HepG2 (cell line): ENCODE measurements at regions not wholly inside any gene's neighbourhood (a gene's known extent, or its start where the extent isn't known, plus 50 kb on each side); places are given as distances from the start of the nearest gene placed in this dataset.
A peak's percentile ranks its signal among the peaks of the same experiment; 100 is the strongest.

Source experiments
- ATAD3A ChIP-seq: sonication (generic); formaldehyde crosslinking; IDR thresholded peaks from 2 replicates; pipeline ENCODE4 v1.4.0; 2020; ENCODE audit warnings: missing genetic modification reagents
- DNMT3B ChIP-seq: conservative IDR thresholded peaks from 2 replicates; pipeline ENCODE4 v1.6.1; 2016; ENCODE audit warnings: missing biosample characterization, control low read depth
- EZH2 ChIP-seq: conservative IDR thresholded peaks from 2 replicates; pipeline ENCODE4 v1.6.1; 2012; ENCODE audit warnings: mild to moderate bottlenecking, low read depth, low read length, moderate library complexity
- FOSL2 ChIP-seq: sonication (generic); formaldehyde crosslinking; IDR thresholded peaks from 2 replicates; pipeline ENCODE4 v1.4.0; 2020; ENCODE audit warnings: missing genetic modification reagents
- FOXA3 ChIP-seq: IDR thresholded peaks from 2 replicates; pipeline ENCODE4 v1.6.1; 2016; ENCODE audit warnings: missing genetic modification reagents, missing compliant biosample characterization
- GZF1 ChIP-seq: sonication (generic); formaldehyde crosslinking; IDR thresholded peaks from 2 replicates; pipeline ENCODE4 v1.5.1; 2020; ENCODE audit warnings: mild to moderate bottlenecking, missing genetic modification reagents
- HINFP ChIP-seq: sonication (generic); formaldehyde crosslinking; IDR thresholded peaks from 2 replicates; pipeline ENCODE4 v1.4.0; 2020; ENCODE audit warnings: low read depth, mild to moderate bottlenecking, missing genetic modification reagents
- MBNL3 ChIP-seq: fragments of 250-450 bp; sonication (Bioruptor Pico); conservative IDR thresholded peaks from 2 replicates; pipeline ENCODE4 v1.8.0; 2022; ENCODE audit warnings: mild to moderate bottlenecking, inconsistent platforms
- MTERF4 ChIP-seq: sonication (generic); formaldehyde crosslinking; IDR thresholded peaks from 2 replicates; pipeline ENCODE4 v1.8.0; 2023; ENCODE audit warnings: mild to moderate bottlenecking, missing genetic modification reagents
- NR2F6 ChIP-seq, 2 experiments: IDR thresholded peaks; 2 replicates each; pipeline ENCODE4 v1.6.1; 2016; ENCODE audit warnings: antibody characterized with exemption in 1 of 2, mild to moderate bottlenecking in 1 of 2
- SRF ChIP-seq: IDR thresholded peaks from 2 replicates; pipeline ENCODE4 v1.6.1; 2011; ENCODE audit warnings: mild to moderate bottlenecking, low read depth, low read length, moderate library complexity
- SRSF9 ChIP-seq: fragments of 200-400 bp; formaldehyde crosslinking; IDR thresholded peaks from 2 replicates; pipeline ENCODE4 v1.6.1; 2018; ENCODE audit warnings: borderline replicate concordance, mild to moderate bottlenecking, low read depth, low read length; ENCODE audit not compliant: insufficient read depth, poor library complexity, severe bottlenecking
- ZFP36L1 ChIP-seq: sonication (generic); formaldehyde crosslinking; IDR thresholded peaks from 2 replicates; pipeline ENCODE4 v1.8.0; 2022; ENCODE audit warnings: mild to moderate bottlenecking, missing genetic modification reagents, moderate library complexity
- ZNF260 ChIP-seq: sonication (generic); formaldehyde crosslinking; IDR thresholded peaks from 2 replicates; pipeline ENCODE4 v1.4.0; 2020; ENCODE audit warnings: missing genetic modification reagents, low read depth, mild to moderate bottlenecking, borderline replicate concordance
- ZNF318 ChIP-seq: sonication (generic); formaldehyde crosslinking; IDR thresholded peaks from 2 replicates; pipeline ENCODE4 v1.4.0; 2020; ENCODE audit warnings: mild to moderate bottlenecking, missing genetic modification reagents
- ZNF615 ChIP-seq: sonication (generic); formaldehyde crosslinking; IDR thresholded peaks from 2 replicates; pipeline ENCODE4 v1.5.0; 2020; ENCODE audit warnings: mild to moderate bottlenecking, missing genetic modification reagents, borderline replicate concordance
- ZNF747 ChIP-seq: sonication (generic); formaldehyde crosslinking; IDR thresholded peaks from 2 replicates; pipeline ENCODE4 v1.8.1; 2023; ENCODE audit warnings: missing genetic modification reagents, mild to moderate bottlenecking, borderline replicate concordance
- TF ChIP-seq, protein P1 (sequence below): sonication (generic); formaldehyde crosslinking; IDR thresholded peaks from 2 replicates; pipeline ENCODE4 v1.4.0; 2020; ENCODE audit warnings: missing genetic modification reagents
- TF ChIP-seq, protein P2 (sequence below): sonication (generic); formaldehyde crosslinking; IDR thresholded peaks from 2 replicates; pipeline ENCODE4 v1.5.0; 2020; ENCODE audit warnings: mild to moderate bottlenecking, missing genetic modification reagents

GRCh38 chrX:10939424-10939823, 171.7 kb upstream of the HCCS start (continued):
- TF ChIP-seq ZNF318 (CRISPR knock-in tag) (no peak), FOSL2 (CRISPR knock-in tag) (peak; percentile 90), ZNF747 (no peak), DNMT3B (CRISPR knock-in tag) (no peak), ZNF615 (CRISPR knock-in tag) (no peak), MTERF4 (no peak), MBNL3 (CRISPR knock-in tag) (no peak), NR2F6 (IDR thresholded peaks at IDR 0.05) (no peak), NR2F6 (CRISPR knock-in tag; IDR thresholded peaks at IDR 0.05) (no peak), ZNF260 (no peak), GZF1 (CRISPR knock-in tag) (no peak), ZFP36L1 (CRISPR knock-in tag) (no peak), EZH2 (no peak), SRF (0 out of 2 replicates have a peak, but pooled peaks have one; percentile 19), FOXA3 (CRISPR knock-in tag) (peak; percentile 43; the same call in 1 of the 2 replicates), HINFP (CRISPR knock-in tag) (no peak), SRSF9 (no peak), ATAD3A (CRISPR knock-in tag) (no peak)
- TF ChIP-seq, protein P1, sequence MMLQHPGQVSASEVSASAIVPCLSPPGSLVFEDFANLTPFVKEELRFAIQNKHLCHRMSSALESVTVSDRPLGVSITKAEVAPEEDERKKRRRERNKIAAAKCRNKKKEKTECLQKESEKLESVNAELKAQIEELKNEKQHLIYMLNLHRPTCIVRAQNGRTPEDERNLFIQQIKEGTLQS (CRISPR knock-in tag) = 0 out of 2 replicates have a peak, but pooled peaks have one; percentile 41
- TF ChIP-seq, protein P2, sequence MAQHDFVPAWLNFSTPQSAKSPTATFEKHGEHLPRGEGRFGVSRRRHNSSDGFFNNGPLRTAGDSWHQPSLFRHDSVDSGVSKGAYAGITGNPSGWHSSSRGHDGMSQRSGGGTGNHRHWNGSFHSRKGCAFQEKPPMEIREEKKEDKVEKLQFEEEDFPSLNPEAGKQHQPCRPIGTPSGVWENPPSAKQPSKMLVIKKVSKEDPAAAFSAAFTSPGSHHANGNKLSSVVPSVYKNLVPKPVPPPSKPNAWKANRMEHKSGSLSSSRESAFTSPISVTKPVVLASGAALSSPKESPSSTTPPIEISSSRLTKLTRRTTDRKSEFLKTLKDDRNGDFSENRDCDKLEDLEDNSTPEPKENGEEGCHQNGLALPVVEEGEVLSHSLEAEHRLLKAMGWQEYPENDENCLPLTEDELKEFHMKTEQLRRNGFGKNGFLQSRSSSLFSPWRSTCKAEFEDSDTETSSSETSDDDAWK (CRISPR knock-in tag) = no peak
